ENCODE measurements at regions not wholly inside any gene's neighbourhood (a gene's known extent, or its start where the extent isn't known, plus 50 kb on each side); places are given as distances from the start of the nearest gene placed in this dataset.

GRCh38 chr6:106894978-106895702 lies 79.4 kb downstream of the CD24 start (continued):
- TF ChIP-seq ARID3A (IDR thresholded peaks at IDR 0.05; ENCODE audit: borderline replicate concordance, low read depth, low read length) (no peak), XRCC5 (IDR thresholded peaks at IDR 0.05; ENCODE audit: low read depth, low read length) (no peak), CBX1 (IDR thresholded peaks at IDR 0.05; ENCODE audit: low read depth) (no peak), TAF15 (IDR thresholded peaks at IDR 0.05; ENCODE audit: low read depth, low read length) (no peak), ZBTB5 (IDR thresholded peaks at IDR 0.05) (no peak), DPF2 (IDR thresholded peaks at IDR 0.05) (peak; percentile 66), POLR2AphosphoS2 (IDR thresholded peaks at IDR 0.05; ENCODE audit: low read length) (no peak), SMARCC2 (IDR thresholded peaks at IDR 0.05; ENCODE audit: low read depth) (peak; percentile 42; the same call in 1 of the 2 replicates), CEBPG (CRISPR knock-in tag; IDR thresholded peaks at IDR 0.05) (0 out of 2 replicates have a peak, but pooled peaks have one; percentile 22), CEBPG (tag; conservative IDR thresholded peaks at IDR 0.05 in 1 of 2, IDR thresholded peaks at IDR 0.05 in 1 of 2) (no peak), MIER1 (IDR thresholded peaks at IDR 0.05; ENCODE audit: low read depth) (no peak), KAT8 (IDR thresholded peaks at IDR 0.05; ENCODE audit: low read depth) (0 out of 2 replicates have a peak, but pooled peaks have one; percentile 9), ARID1B (IDR thresholded peaks at IDR 0.05) (peak; percentile 70; the same call in 1 of the 2 replicates), ZNF143 (CRISPR knock-in tag; IDR thresholded peaks at IDR 0.05) (no peak), L3MBTL2 (IDR thresholded peaks at IDR 0.05) (peak; percentile 45; the same call in 1 of the 2 replicates)
- TF ChIP-seq, protein P1, sequence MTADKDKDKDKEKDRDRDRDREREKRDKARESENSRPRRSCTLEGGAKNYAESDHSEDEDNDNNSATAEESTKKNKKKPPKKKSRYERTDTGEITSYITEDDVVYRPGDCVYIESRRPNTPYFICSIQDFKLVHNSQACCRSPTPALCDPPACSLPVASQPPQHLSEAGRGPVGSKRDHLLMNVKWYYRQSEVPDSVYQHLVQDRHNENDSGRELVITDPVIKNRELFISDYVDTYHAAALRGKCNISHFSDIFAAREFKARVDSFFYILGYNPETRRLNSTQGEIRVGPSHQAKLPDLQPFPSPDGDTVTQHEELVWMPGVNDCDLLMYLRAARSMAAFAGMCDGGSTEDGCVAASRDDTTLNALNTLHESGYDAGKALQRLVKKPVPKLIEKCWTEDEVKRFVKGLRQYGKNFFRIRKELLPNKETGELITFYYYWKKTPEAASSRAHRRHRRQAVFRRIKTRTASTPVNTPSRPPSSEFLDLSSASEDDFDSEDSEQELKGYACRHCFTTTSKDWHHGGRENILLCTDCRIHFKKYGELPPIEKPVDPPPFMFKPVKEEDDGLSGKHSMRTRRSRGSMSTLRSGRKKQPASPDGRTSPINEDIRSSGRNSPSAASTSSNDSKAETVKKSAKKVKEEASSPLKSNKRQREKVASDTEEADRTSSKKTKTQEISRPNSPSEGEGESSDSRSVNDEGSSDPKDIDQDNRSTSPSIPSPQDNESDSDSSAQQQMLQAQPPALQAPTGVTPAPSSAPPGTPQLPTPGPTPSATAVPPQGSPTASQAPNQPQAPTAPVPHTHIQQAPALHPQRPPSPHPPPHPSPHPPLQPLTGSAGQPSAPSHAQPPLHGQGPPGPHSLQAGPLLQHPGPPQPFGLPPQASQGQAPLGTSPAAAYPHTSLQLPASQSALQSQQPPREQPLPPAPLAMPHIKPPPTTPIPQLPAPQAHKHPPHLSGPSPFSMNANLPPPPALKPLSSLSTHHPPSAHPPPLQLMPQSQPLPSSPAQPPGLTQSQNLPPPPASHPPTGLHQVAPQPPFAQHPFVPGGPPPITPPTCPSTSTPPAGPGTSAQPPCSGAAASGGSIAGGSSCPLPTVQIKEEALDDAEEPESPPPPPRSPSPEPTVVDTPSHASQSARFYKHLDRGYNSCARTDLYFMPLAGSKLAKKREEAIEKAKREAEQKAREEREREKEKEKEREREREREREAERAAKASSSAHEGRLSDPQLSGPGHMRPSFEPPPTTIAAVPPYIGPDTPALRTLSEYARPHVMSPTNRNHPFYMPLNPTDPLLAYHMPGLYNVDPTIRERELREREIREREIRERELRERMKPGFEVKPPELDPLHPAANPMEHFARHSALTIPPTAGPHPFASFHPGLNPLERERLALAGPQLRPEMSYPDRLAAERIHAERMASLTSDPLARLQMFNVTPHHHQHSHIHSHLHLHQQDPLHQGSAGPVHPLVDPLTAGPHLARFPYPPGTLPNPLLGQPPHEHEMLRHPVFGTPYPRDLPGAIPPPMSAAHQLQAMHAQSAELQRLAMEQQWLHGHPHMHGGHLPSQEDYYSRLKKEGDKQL (CRISPR knock-in tag; IDR thresholded peaks at IDR 0.05; ENCODE audit: borderline replicate concordance): no peak
- TF ChIP-seq, protein P2, sequence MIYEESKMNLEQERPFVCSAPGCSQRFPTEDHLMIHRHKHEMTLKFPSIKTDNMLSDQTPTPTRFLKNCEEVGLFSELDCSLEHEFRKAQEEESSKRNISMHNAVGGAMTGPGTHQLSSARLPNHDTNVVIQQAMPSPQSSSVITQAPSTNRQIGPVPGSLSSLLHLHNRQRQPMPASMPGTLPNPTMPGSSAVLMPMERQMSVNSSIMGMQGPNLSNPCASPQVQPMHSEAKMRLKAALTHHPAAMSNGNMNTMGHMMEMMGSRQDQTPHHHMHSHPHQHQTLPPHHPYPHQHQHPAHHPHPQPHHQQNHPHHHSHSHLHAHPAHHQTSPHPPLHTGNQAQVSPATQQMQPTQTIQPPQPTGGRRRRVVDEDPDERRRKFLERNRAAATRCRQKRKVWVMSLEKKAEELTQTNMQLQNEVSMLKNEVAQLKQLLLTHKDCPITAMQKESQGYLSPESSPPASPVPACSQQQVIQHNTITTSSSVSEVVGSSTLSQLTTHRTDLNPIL (CRISPR knock-in tag; IDR thresholded peaks at IDR 0.05): no peak

Measured in K562 (cell line).